HEK293T (cell line): ENCODE measurements at regions not wholly inside any gene's neighbourhood (a gene's known extent, or its start where the extent isn't known, plus 50 kb on each side); places are given as distances from the start of the nearest gene placed in this dataset.

Experiments used
- CTCF ChIA-PET: fragments of 350-600 bp; formaldehyde crosslinking; extraction: SDS; loops from one replicate; lab custom pipeline; 2021; ENCODE audit warnings: antibody characterized with exemption, inconsistent platforms; lab: Yijun Ruan, JAX
- POLR2A ChIA-PET: fragments of 350-600 bp; formaldehyde crosslinking; extraction: SDS; loops from one replicate; lab custom pipeline; 2020; ENCODE audit warnings: antibody characterized with exemption, inconsistent platforms; lab: Yijun Ruan, JAX
- DNase-seq: peaks from one replicate; pipeline ENCODE4 v3.0.0; 2012; ENCODE audit warnings: mixed read lengths; ENCODE audit errors: extremely low spot score
- ARNT ChIP-seq: fragments of 450-650 bp; IDR thresholded peaks from 2 replicates; pipeline ENCODE4 v1.6.1; 2017; ENCODE audit warnings: mild to moderate bottlenecking
- BHLHE40 ChIP-seq: fragments of 450-650 bp; IDR thresholded peaks from 2 replicates; pipeline ENCODE4 v1.6.1; 2016; ENCODE audit warnings: mild to moderate bottlenecking, moderate library complexity, borderline replicate concordance
- CTBP1 ChIP-seq: fragments of 450-650 bp; IDR thresholded peaks from 2 replicates; pipeline ENCODE4 v1.6.1; 2016; ENCODE audit warnings: borderline replicate concordance
- ELF4 ChIP-seq: fragments of 450-650 bp; IDR thresholded peaks from 2 replicates; pipeline ENCODE4 v1.6.1; 2017; ENCODE audit warnings: antibody characterized with exemption
- FOXA1 ChIP-seq: fragments of 450-650 bp; IDR thresholded peaks from 2 replicates; pipeline ENCODE4 v1.6.1; 2016; ENCODE audit warnings: mild to moderate bottlenecking
- FOXK2 ChIP-seq: fragments of 450-650 bp; IDR thresholded peaks from 2 replicates; pipeline ENCODE4 v1.6.1; 2016; ENCODE audit warnings: mild to moderate bottlenecking
- FOXM1 ChIP-seq: fragments of 450-650 bp; IDR thresholded peaks from 2 replicates; pipeline ENCODE4 v1.6.1; 2017; ENCODE audit warnings: mild to moderate bottlenecking, borderline replicate concordance
- HDGF ChIP-seq: fragments of 450-650 bp; IDR thresholded peaks from 2 replicates; pipeline ENCODE4 v1.6.1; 2017; ENCODE audit warnings: antibody characterized with exemption, borderline replicate concordance
- L3MBTL2 ChIP-seq: fragments of 450-650 bp; conservative IDR thresholded peaks from 2 replicates; pipeline ENCODE4 v1.6.1; 2016; ENCODE audit warnings: mild to moderate bottlenecking
- LEF1 ChIP-seq: fragments of 450-650 bp; IDR thresholded peaks from 2 replicates; pipeline ENCODE4 v1.6.1; 2017; ENCODE audit warnings: mild to moderate bottlenecking, borderline replicate concordance
- NFRKB ChIP-seq: fragments of 450-650 bp; IDR thresholded peaks from 2 replicates; pipeline ENCODE4 v1.6.1; 2016; ENCODE audit warnings: mild to moderate bottlenecking, moderate library complexity
- SP1 ChIP-seq: fragments of 450-650 bp; IDR thresholded peaks from 2 replicates; pipeline ENCODE4 v1.6.1; 2017
- SUZ12 ChIP-seq: fragments of 450-650 bp; IDR thresholded peaks from 2 replicates; pipeline ENCODE4 v1.6.1; 2016; ENCODE audit warnings: mild to moderate bottlenecking
- TARDBP ChIP-seq: fragments of 450-650 bp; IDR thresholded peaks from 2 replicates; pipeline ENCODE4 v1.6.1; 2016
- ZNF384 ChIP-seq: fragments of 450-650 bp; IDR thresholded peaks from 2 replicates; pipeline ENCODE4 v1.6.1; 2016
- TF ChIP-seq, protein P1 (sequence below): fragments of 450-650 bp; IDR thresholded peaks from 2 replicates; pipeline ENCODE4 v1.6.1; 2016

DNA sequence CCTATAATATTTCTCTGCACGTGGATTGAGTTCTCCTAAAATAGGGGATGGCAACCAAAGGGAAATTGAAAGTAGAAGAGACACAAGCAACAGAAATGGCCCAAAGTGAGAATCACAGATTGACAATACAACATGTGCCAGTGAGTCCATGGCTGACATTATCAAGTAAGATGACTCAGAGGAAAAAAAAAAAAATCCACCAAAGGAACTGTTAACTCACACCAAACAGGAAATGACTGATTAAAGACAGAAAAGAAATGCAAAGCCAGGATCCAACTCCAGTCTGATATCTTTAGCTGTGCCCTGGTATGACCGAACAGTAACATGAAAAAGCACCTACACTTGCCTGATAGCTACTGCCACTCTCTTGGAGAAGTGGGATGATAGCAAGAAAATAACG is 485.0 kb downstream of the PRKD1 start:
- ChIA-PET POLR2A (no interaction called here), CTCF (no interaction called here)
- DNase-seq, result no peak
- TF ChIP-seq ZNF384 (no peak), FOXK2 (no peak), CTBP1 (no peak), NFRKB (no peak), L3MBTL2 (no peak), ARNT (no peak), HDGF (no peak), SUZ12 (no peak), SP1 (no peak), TARDBP (no peak), BHLHE40 (no peak), FOXM1 (no peak), LEF1 (no peak)
- TF ChIP-seq, protein P1, sequence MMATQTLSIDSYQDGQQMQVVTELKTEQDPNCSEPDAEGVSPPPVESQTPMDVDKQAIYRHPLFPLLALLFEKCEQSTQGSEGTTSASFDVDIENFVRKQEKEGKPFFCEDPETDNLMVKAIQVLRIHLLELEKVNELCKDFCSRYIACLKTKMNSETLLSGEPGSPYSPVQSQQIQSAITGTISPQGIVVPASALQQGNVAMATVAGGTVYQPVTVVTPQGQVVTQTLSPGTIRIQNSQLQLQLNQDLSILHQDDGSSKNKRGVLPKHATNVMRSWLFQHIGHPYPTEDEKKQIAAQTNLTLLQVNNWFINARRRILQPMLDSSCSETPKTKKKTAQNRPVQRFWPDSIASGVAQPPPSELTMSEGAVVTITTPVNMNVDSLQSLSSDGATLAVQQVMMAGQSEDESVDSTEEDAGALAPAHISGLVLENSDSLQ, result no peak

DNA sequence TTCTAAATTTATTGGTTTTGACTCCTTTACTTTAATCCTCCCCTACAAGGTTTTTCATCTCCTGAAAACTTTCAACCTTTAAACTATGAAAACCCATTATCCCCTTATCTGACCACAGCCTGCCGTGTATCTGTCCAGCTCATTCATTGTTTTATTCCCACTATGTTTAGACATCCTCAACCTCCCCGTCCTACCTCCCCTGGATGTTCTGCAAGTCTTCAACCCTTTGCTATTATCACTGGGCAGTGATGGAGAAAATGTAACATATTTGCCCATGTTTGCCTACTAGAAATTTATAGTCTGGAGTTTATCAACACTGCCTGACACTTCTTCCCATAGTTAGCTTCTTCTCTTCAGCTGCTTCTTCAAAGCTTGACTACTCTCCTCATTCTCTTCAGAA is 483.4 kb downstream of the PRKD1 start:
- no peak for TF ChIP-seq SP1
- no peak for TF ChIP-seq ARNT
- no peak for TF ChIP-seq HDGF
- no peak for TF ChIP-seq NFRKB
- no peak for TF ChIP-seq FOXK2
- TF ChIP-seq ELF4, result no peak
- no peak for TF ChIP-seq BHLHE40
- no peak for TF ChIP-seq FOXA1
- no peak for TF ChIP-seq ZNF384
- TF ChIP-seq SUZ12, result no peak
- TF ChIP-seq CTBP1, result no peak
- no peak for TF ChIP-seq FOXM1
- TF ChIP-seq, protein P1, result no peak
- no peak for TF ChIP-seq LEF1
- TF ChIP-seq TARDBP, result no peak
- no peak for TF ChIP-seq L3MBTL2
- no peak for DNase-seq
- POLR2A ChIA-PET, result no interaction called here
- CTCF ChIA-PET, result interaction anchor here (0.6 kb wide), 1 partner anchor 15 kb away, joined by 3 read pairs; no protein-coding TSS in a partner anchor

DNA sequence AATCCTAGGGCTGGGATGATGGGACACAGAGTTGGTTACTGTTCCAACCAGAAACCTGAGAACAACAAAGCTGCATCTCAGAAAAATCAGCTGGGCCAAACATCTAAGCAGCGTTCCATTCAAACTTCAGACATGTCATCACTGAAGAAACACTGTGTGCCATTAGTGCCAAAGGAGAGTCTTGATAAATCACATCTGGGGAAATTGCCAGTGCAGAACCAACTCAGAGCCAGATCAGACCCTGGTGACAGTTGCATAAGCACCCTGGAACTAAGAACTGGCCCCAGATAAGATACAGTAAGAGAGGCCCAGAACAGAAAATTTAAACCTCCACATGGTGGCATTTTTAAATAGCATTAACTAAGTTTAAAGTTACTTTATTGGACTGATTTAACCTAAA is 482.8 kb downstream of the PRKD1 start:
- no peak for TF ChIP-seq FOXK2
- no peak for DNase-seq
- ChIA-PET CTCF (no interaction called here), POLR2A (no interaction called here)

DNA sequence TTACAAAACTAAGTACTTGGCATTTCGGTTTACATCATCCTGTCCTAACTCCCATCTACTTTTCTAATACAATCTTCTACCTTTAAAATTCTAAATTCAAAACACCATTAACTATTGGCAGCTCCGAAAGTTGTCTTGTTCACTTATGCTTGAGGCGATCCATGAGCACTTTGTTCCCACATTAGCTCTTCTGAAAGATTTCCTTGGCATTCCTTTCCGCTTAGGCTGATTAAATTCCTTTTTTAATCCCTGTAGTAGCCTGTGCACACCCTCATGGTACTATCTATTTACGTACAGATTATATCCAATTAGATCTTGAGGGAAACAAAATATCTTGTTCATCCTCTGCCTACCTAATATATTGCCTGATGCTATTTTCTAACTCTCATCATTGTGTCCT is 480.7 kb downstream of the PRKD1 start:
- ChIA-PET POLR2A (no interaction called here), CTCF (no interaction called here)
- DNase-seq, result no peak
- TF ChIP-seq ARNT, result no peak
- TF ChIP-seq BHLHE40, result no peak
- TF ChIP-seq CTBP1, result no peak
- TF ChIP-seq ELF4, result no peak
- TF ChIP-seq NFRKB, result no peak
- TF ChIP-seq, protein P1, result no peak
- TF ChIP-seq L3MBTL2, result no peak
- no peak for TF ChIP-seq LEF1
- no peak for TF ChIP-seq HDGF
- no peak for TF ChIP-seq FOXM1
- no peak for TF ChIP-seq SP1
- no peak for TF ChIP-seq FOXA1
- no peak for TF ChIP-seq ZNF384
- no peak for TF ChIP-seq SUZ12
- TF ChIP-seq TARDBP, result no peak

DNA sequence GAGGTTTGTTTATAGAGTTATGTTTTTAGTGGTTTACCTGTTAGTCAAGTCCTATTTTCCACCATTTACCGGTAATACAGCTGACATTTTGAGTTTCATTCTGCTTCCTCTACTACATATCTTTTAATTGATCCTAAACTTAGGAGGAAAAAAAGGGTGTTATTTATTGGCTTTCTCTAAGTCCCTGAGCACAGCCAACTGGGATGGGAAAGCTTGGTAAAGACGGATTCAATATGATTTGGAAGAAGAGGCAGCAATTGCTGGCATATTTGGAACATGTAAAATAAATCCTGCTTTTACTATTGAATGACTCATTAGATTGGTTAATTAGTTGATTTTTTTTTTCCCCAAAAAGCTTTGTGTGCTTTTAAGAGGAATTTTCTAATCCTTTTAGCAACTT is 475.7 kb downstream of the PRKD1 start:
- CTCF ChIA-PET, result no interaction called here
- no peak for DNase-seq
- POLR2A ChIA-PET, result no interaction called here
- TF ChIP-seq TARDBP (no peak), FOXK2 (no peak), ARNT (no peak), ZNF384 (no peak), FOXM1 (no peak), SUZ12 (no peak), FOXA1 (no peak), LEF1 (no peak), CTBP1 (no peak), HDGF (no peak), L3MBTL2 (no peak), BHLHE40 (no peak), ELF4 (no peak), NFRKB (no peak), SP1 (no peak)
- TF ChIP-seq, protein P1, result no peak

DNA sequence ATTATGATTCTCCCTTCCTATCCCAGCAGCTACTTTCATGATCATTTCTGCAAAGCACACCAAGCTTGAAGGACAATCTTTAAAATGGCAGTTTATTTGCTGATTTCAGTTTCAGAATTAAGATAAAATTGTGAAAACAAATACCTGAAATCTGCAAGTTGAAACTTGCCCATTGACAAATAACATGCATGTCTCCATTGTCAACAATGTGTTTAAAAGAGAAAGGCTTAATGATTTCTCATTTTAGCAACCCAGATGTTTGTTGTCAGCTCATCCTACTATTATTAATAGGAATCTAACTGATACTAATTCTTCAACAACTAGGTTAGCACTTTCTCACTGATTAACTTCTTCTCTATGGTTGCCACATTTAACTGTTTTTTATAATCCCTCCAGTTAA is 474.6 kb downstream of the PRKD1 start:
- POLR2A ChIA-PET, result no interaction called here
- CTCF ChIA-PET, result no interaction called here
- DNase-seq, result no peak
- TF ChIP-seq L3MBTL2 (no peak), FOXM1 (no peak), HDGF (no peak), ELF4 (no peak), CTBP1 (no peak), BHLHE40 (no peak), NFRKB (no peak), SUZ12 (no peak), FOXA1 (no peak), ARNT (no peak), SP1 (no peak), TARDBP (no peak), FOXK2 (no peak), LEF1 (no peak), ZNF384 (no peak)
- TF ChIP-seq, protein P1, result no peak
